ENCODE measurements at regions not wholly inside any gene's neighbourhood (a gene's known extent, or its start where the extent isn't known, plus 50 kb on each side); places are given as distances from the start of the nearest gene placed in this dataset.

DNA sequence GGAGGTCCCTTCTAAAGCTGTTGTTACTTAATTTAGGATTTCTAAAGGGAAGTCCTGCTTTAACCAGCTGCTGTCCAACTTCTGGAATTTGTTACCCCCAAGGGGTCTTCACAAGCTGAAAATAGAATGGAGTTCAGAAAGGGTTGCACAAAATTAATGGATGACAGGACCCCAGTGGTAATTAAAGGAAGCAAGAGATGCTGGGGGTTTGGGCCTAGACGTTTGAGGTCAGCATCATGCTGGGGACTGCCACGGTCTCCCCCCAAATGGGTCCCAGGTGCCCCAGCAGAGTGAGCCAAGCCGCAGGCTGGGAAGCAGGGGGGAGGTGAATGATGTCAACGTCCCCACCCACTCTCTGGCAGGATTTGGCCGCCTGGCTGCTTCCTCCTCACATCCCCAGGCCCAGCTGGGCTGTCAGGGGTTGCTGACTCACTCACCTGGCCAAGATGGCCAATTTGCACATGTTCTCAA lies 97.5 kb upstream of the ARAP3 start:
- no peak for DNase-seq (ENCODE audit: low spot score)

DNA sequence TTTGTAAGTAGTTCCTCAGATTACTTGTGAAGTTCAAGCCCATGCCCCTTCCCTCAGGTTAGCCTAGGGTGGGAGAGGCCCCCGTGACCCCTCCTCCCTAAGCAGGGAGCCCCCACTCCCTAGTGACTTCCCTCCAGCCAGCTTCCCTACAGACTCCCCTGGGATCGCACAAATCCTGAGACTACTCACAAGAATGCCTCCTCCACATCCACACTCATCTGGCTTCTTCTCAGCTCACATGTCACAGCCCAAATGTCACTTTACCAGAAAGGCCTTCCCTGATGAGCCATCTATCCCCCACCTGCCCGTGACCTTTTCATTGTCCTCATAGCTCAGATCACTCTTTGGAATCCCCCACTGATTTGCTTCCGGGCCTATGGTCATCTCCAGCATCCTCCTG lies 96.7 kb upstream of the ARAP3 start:
- in situ Hi-C loops (cut with HindIII; ENCODE audit: low sequenced_read_pairs): no loop called here
- no peak for DNase-seq (ENCODE audit: low spot score)

More for the DNA sequence above, 97.5 kb upstream of the ARAP3 start:
- in situ Hi-C loops (cut with HindIII; ENCODE audit: low sequenced_read_pairs): no loop called here

DNA sequence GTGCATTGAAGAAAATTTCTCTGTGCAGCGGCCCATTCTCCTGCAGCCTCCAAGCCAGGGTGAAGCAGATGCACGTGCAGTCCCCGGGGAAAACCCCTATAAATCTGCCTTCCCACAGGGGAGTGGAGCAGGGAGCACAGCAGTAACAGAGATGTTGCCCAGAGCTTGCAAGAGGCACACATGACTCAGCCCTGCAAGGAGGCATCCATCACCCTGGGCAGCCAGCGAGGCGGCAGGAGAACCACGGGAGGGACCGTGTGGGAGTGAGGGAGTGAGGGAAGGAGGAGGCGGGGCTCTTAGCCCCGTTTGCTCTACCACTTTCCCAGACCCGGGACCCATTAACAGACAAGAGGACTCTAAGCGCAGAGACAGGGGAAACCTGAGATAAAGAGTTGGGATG lies 96.2 kb upstream of the ARAP3 start:
- in situ Hi-C loops (cut with HindIII; ENCODE audit: low sequenced_read_pairs): no loop called here
- no peak for DNase-seq (ENCODE audit: low spot score)

GRCh38 chr5:141777711-141778110 lies 95.7 kb upstream of the ARAP3 start:
- no peak for DNase-seq (ENCODE audit: low spot score)
- in situ Hi-C loops (cut with HindIII; ENCODE audit: low sequenced_read_pairs): no loop called here

- in situ Hi-C loops (cut with HindIII; ENCODE audit: low sequenced_read_pairs): no loop called here
- no peak for DNase-seq (ENCODE audit: low spot score)
These were observed 95.1 kb upstream of the ARAP3 start for GRCh38 chr5:141777130-141777529.

DNA sequence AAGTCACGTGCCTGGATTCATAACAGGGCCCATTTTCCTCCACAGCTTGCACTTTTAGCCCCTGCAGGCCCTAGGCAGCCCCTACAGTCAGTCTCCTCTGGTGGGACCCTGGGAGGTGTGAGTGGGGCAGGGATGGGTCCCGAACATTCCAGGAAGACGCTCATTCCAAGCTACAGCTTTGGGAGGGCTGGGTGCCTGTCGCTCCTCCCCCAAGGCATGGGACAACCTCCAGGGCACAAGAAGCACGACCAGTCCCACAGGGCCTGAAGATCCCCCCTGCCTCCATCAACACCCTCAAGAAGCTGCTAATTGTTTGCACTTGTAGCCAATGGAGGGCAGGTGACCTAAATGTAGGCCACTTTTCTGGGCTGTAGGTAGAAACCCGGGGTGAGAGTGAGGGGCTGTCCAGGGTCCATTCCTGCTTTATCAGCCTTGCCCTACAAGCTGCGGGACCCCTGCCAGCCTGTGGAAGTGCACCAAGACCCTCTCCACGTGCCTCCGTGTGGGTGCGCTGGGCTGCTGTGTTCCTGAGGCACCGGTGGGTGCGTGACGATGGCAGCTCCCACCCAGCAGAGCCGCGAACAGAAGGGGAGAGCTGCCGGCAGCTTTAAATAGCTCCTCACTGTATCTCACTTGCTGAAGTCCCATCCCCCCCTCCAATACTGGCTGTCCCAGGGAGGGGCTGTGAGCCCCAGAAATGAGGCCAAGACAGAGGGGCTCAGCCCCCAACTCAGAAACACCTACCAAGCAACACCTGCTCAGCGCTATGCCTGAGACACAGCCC lies 91.9 kb upstream of the ARAP3 start:
- no peak for DNase-seq (ENCODE audit: low spot score)
- in situ Hi-C loops (cut with HindIII; ENCODE audit: low sequenced_read_pairs): no loop called here

DNA sequence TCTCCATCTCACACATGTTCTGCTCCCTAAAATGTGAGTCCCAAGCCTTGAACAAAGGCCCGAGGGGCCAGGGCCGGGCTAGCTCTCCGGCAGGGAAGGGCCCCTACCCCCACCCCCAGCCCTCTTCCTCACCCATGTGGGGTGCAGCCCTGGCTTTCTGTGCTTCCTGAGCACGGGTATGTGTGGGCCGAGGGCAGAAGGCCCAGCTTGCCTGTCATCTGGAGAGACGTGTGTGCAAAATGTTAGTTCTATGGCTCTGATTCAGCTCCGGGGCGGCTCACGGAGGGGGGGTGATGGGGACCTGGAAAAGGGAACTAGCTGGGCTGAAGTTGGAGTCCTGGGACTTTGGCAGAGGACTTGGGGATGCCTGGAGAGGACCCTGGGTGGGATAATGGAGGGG lies 90.3 kb upstream of the ARAP3 start:
- DNase-seq (ENCODE audit: low spot score): no peak
- in situ Hi-C loops (cut with HindIII; ENCODE audit: low sequenced_read_pairs): no loop called here

DNA sequence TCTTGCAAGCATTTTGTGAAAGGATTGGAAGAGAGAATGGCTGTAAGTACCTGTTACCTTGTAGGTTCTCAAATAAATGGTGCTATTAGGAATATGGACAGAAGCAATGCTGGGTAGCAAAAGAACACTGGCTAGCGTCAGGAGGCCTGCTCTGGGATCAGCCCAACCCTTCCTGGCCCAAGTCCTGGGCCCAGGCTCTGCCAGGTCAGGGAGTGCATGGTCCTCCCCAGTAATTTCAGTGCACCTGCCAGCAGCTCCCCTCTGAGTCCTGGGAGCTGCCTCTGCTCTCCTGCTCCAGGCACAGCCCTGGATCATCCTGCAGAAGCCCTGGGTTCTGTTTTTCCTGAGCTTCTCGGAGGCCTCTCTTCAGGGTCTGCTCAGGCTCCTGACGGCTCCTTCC lies 89.5 kb upstream of the ARAP3 start:
- peak; percentile 94 for DNase-seq (ENCODE audit: low spot score)
- in situ Hi-C loops (cut with HindIII; ENCODE audit: low sequenced_read_pairs): no loop called here

DNA sequence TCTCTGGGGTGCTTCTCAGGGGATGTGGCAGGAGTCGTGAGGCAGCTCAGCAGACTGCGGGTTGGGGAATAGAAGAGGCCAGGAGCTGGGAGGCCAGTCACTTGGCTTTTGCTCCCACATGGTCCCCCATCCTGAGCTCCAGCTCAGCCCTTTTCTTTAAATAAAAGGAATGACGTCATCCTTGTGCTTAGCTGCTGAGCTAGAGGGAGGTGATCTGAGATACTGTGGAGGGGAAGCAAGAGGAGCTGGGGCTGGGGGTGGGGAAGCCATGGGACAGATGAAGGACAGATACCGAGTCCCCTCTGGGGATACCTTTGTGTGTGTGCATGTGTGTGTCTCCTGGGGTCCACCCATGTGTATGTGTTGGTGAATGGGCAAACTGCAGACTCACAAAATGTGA lies 89.0 kb upstream of the ARAP3 start:
- in situ Hi-C loops (cut with HindIII; ENCODE audit: low sequenced_read_pairs): no loop called here
- peak; percentile 58 for DNase-seq (ENCODE audit: low spot score)

DNA sequence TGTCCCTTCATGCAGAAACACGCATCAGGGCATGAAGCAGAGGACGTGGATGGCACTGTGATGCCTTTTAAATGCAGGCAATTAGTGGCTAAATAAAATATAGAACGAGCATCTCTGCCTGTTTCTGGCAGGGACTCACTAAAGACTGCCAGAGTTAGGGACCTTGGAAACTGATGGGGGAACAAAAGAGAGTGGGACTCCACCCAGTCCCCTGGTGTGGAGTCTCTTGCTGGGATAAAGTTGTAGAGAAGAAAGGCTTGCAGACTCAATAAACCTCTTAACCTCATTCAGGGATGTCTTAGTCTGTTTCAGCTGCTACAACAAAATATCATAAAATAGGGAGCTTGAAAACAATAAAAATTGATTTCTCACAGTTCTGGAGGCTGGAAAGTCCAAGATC lies 87.6 kb upstream of the ARAP3 start:
- in situ Hi-C loops (cut with HindIII; ENCODE audit: low sequenced_read_pairs): no loop called here
- no peak for DNase-seq (ENCODE audit: low spot score)

DNA sequence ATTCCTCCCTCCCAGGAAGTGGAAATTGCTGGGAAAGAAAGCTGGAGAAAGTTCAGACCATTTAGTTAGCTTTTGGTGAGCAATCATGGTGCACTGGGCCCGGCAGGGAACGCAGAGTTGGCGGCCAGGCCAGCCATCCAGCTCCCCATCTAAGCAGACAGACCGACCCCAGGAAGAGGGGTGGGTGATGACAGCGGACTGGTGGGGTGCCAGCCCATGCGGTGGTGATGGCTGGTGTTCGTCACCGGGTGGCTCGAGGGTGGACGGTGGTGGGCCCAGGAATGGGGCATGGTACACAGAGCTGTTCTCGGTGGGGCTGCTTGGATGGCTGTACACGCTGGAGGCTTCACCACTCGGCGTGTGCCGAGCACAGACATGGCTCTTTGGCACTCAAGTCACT lies 85.6 kb upstream of the ARAP3 start:
- DNase-seq (ENCODE audit: low spot score): no peak
- in situ Hi-C loops (cut with HindIII; ENCODE audit: low sequenced_read_pairs): no loop called here

- in situ Hi-C loops (cut with HindIII; ENCODE audit: low sequenced_read_pairs): no loop called here
- no peak for DNase-seq (ENCODE audit: low spot score)
These were observed 84.0 kb upstream of the ARAP3 start for GRCh38 chr5:141765896-141766551.

GRCh38 chr5:141763541-141763940 lies 81.5 kb upstream of the ARAP3 start:
- DNase-seq (ENCODE audit: low spot score): no peak
- in situ Hi-C loops (cut with HindIII; ENCODE audit: low sequenced_read_pairs): no loop called here

GRCh38 chr5:141762790-141763368 lies 80.8 kb upstream of the ARAP3 start:
- in situ Hi-C loops (cut with HindIII; ENCODE audit: low sequenced_read_pairs): no loop called here
- no peak for DNase-seq (ENCODE audit: low spot score)

GRCh38 chr5:141762316-141762715 lies 80.3 kb upstream of the ARAP3 start:
- DNase-seq (ENCODE audit: low spot score): no peak
- in situ Hi-C loops (cut with HindIII; ENCODE audit: low sequenced_read_pairs): no loop called here

GRCh38 chr5:141760753-141761152 lies 78.7 kb upstream of the ARAP3 start:
- in situ Hi-C loops (cut with HindIII; ENCODE audit: low sequenced_read_pairs): no loop called here

DNA sequence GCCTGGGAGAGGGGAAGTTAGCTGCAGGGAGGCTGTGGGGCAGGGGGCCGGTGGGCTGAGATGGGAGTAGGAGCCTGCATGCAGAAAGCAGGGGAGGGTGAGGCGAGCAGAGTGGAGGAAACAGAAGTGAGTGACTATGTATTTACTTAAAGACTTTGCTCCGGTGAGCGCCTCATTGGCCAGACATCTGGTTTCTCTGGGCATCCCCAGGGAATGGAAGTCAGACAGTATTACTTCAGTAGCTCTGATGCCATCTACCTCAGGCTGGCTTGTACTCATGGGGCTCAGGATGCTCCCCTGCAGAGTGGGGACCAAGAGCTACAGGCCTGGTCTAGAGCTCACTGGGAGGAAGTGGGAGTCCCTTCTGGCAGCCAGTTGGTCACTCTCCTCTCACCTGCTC lies 78.2 kb upstream of the ARAP3 start:
- in situ Hi-C loops (cut with HindIII; ENCODE audit: low sequenced_read_pairs): no loop called here

More at GRCh38 chr5:141760753-141761152, 78.7 kb upstream of the ARAP3 start:
- DNase-seq (ENCODE audit: low spot score): no peak

GRCh38 chr5:141758310-141758998 lies 76.4 kb upstream of the ARAP3 start:
- in situ Hi-C loops (cut with HindIII; ENCODE audit: low sequenced_read_pairs): no loop called here
- DNase-seq (ENCODE audit: low spot score): no peak

More for the DNA sequence above, 78.2 kb upstream of the ARAP3 start:
- no peak for DNase-seq (ENCODE audit: low spot score)

DNA sequence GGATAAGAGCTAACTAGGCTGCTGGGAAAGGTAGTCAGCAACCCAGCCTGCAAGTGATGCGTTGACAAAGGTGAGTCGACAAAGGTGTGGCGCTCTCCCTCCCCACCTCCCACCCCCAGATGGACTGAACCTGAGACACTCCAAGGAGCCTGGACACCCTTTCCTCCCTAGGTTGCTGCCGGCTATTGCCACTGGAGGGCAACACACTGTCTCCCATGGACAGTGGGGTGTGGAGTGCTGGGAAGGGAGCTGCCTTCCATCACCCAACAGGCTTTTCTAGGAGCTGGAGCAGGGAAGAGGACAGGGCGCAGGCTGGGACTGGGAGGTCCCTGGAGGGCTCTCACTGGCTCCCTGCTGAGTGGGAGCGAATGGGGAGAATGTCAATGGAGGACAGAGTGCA lies 75.4 kb upstream of the ARAP3 start:
- DNase-seq (ENCODE audit: low spot score): peak; percentile 47

GRCh38 chr5:141756196-141756595 lies 74.2 kb upstream of the ARAP3 start:
- DNase-seq (ENCODE audit: low spot score): peak; percentile 73
- in situ Hi-C loops (cut with HindIII; ENCODE audit: low sequenced_read_pairs): no loop called here

More for the DNA sequence above, 75.4 kb upstream of the ARAP3 start:
- in situ Hi-C loops (cut with HindIII; ENCODE audit: low sequenced_read_pairs): no loop called here

Measured in G401 (cell line).